BE2C (cell line): ENCODE measurements at regions not wholly inside any gene's neighbourhood (a gene's known extent, or its start where the extent isn't known, plus 50 kb on each side); places are given as distances from the start of the nearest gene placed in this dataset.

Source experiments
- DNase-seq: peaks from one replicate; pipeline ENCODE4 v3.0.0-alpha.2; 2020
- H3K27me3 ChIP-seq: fragments of 250-450 bp; sonication (Bioruptor Pico); 2 replicates; pipeline ENCODE4 v1.5.1; 2020; ENCODE audit warnings: mild to moderate bottlenecking
- H3K36me3 ChIP-seq: fragments of 250-450 bp; sonication (Bioruptor Pico); 2 replicates; pipeline ENCODE4 v1.5.1; 2020; ENCODE audit warnings: mild to moderate bottlenecking
- H3K4me1 ChIP-seq: fragments of 250-450 bp; sonication (Bioruptor Pico); 2 replicates; pipeline ENCODE4 v1.5.1; 2020
- H3K4me3 ChIP-seq: 2 replicates; pipeline ENCODE4 v1.5.1; 2011; ENCODE audit warnings: low read depth, low read length
- H3K9me3 ChIP-seq: fragments of 250-450 bp; sonication (Bioruptor Pico); 2 replicates; pipeline ENCODE4 v1.5.1; 2020
- CTCF ChIP-seq: IDR thresholded peaks from 2 replicates; pipeline ENCODE4 v1.5.1; 2012; ENCODE audit warnings: mild to moderate bottlenecking, low read depth, low read length

- no peaks in the 10 kb centered on the region for H3K9me3 ChIP-seq
- H3K4me3 ChIP-seq, result no peak overlapping the region
- DNase-seq, result no peak
- no peaks in the 10 kb centered on the region for H3K27me3 ChIP-seq
- no peak for TF ChIP-seq CTCF
- no peaks in the 10 kb centered on the region for H3K36me3 ChIP-seq
- H3K4me1 ChIP-seq, result peaks cover 3% of the 10 kb centered on the region
Measured at GRCh38 chr14:61171727-61172126, 109.4 kb downstream of the TMEM30B start.

GRCh38 chr14:61168141-61168540 lies 113.0 kb downstream of the TMEM30B start:
- Histone ChIP-seq H3K27me3 (no peaks in the 10 kb centered on the region), H3K36me3 (no peaks in the 10 kb centered on the region), H3K4me3 (no peak overlapping the region), H3K9me3 (no peaks in the 10 kb centered on the region; the same call in 1 of the 2 replicates), H3K4me1 (peaks cover 6% of the 10 kb centered on the region)
- TF ChIP-seq CTCF, result no peak
- DNase-seq, result no peak

- DNase-seq, result no peak
- Histone ChIP-seq H3K4me3 (no peak overlapping the region), H3K36me3 (no peaks in the 10 kb centered on the region), H3K27me3 (no peaks in the 10 kb centered on the region), H3K4me1 (peaks cover 6% of the 10 kb centered on the region), H3K9me3 (no peaks in the 10 kb centered on the region; the same call in 1 of the 2 replicates)
- TF ChIP-seq CTCF, result no peak
Measured at GRCh38 chr14:61167642-61168041, 113.5 kb downstream of the TMEM30B start.

- H3K9me3 ChIP-seq, result no peaks in the 10 kb centered on the region; the same call in 1 of the 2 replicates
- no peak for TF ChIP-seq CTCF
- no peaks in the 10 kb centered on the region for H3K36me3 ChIP-seq
- DNase-seq, result no peak
- H3K4me3 ChIP-seq, result no peak overlapping the region
- H3K4me1 ChIP-seq, result no peaks in the 10 kb centered on the region
- no peaks in the 10 kb centered on the region; the same call in 1 of the 2 replicates for H3K27me3 ChIP-seq
Measured at GRCh38 chr14:61160798-61161197, 120.3 kb downstream of the TMEM30B start.

GRCh38 chr14:61154641-61155040 lies 126.5 kb downstream of the TMEM30B start:
- no peak for TF ChIP-seq CTCF
- DNase-seq, result no peak
- H3K27me3 ChIP-seq, result no peaks in the 10 kb centered on the region
- H3K4me1 ChIP-seq, result peaks cover 6% of the 10 kb centered on the region
- H3K9me3 ChIP-seq, result no peaks in the 10 kb centered on the region
- no peak overlapping the region for H3K4me3 ChIP-seq
- no peaks in the 10 kb centered on the region for H3K36me3 ChIP-seq

- DNase-seq, result no peak
- Histone ChIP-seq H3K9me3 (no peaks in the 10 kb centered on the region), H3K4me1 (peaks cover 6% of the 10 kb centered on the region), H3K4me3 (no peak overlapping the region), H3K27me3 (no peaks in the 10 kb centered on the region), H3K36me3 (no peaks in the 10 kb centered on the region)
- TF ChIP-seq CTCF, result no peak
Measured at GRCh38 chr14:61153914-61154545, 127.1 kb downstream of the TMEM30B start.
